NCI-H1694 treated with DMSO at 0.1 percent for 48 hours (cell line): ENCODE measurements at regions not wholly inside any gene's neighbourhood (a gene's known extent, or its start where the extent isn't known, plus 50 kb on each side); places are given as distances from the start of the nearest gene placed in this dataset.

ENCODE experiments used
- DNase-seq: peaks from one replicate; lab custom pipeline; 2025; lab: John Stamatoyannopoulos, UW

DNA sequence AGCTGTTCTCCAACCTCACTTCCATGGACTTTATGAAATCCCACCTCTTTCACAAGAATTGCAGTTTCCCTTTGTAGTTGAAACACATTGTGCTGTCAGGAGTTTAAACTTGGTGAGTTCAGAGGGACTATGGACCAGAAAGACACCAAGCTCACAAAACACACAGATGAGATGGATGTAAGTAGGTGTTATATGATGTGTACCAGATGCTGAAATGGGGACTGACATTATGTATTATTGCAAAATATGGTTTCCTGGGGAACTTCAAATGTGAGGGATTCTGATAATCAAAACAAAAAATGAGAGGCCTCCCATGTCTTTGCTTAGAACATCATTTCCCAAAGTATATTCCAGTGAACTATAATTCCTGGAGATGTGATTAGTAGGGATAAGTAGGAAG lies 401.1 kb upstream of the ARID1B start:
- no peak for DNase-seq

- no peak for DNase-seq
Observed at GRCh38 chr6:156359912-156360311, 417.3 kb upstream of the ARID1B start.

DNA sequence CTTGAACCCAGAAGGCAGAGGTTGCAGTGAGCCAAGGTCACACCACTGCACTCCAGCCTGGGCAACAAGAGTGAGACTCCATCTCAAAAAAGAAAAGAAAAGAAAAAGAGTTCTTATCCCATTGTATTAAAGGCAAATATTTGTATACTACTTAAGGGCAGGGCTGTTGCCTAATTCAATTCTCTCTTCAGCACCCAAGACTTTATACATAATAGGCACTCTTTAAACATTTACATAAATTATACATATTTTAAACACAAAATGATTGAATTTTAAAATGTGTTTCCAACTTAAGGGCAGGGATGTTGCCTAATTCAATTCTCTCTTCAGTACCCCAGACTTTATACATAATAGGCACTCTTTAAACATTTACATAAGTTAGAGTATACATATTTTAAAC lies 424.3 kb upstream of the ARID1B start:
- DNase-seq: no peak

GRCh38 chr6:156351346-156351966 lies 425.7 kb upstream of the ARID1B start:
- DNase-seq: no peak

GRCh38 chr6:156350337-156350736 lies 426.8 kb upstream of the ARID1B start:
- no peak for DNase-seq

GRCh38 chr6:156348849-156349248 lies 428.3 kb upstream of the ARID1B start:
- DNase-seq: no peak

DNA sequence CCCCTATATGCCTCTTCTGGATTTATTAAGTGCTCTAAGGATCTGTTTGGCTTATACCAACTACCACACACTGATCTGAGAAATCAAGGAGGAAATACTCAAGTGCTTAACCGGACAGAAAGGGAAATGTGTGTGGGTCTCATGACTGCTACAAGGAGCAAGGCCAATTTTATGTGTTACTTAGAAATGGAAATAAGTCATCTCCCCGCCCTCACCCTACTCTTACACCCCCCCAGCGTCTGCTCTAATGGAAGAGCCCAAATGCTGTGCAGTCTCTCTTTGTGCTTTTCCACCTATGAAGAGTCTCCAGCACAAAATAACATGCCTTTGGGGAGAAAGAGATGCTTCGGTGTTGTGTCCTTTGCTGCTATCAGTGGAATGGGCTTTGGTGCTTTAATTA lies 428.8 kb upstream of the ARID1B start:
- DNase-seq: no peak

DNA sequence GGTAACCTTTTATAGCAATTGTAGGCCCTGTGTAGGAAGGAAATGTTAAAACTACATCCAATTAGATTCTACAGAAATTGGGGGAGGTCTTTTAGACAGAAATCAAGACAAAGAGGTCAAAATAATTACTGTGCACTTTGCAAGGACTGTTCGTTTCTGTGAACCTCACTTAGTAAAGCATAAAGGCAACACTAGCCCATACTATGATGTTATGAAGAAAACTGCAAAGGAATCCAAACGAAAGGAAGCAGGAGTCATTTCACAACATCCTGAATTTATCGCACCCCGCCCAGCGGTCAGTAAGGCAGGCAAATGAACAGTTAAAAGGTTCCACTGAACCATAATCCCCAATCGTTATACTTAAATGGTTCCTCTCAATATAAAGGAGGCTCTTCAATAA lies 429.5 kb upstream of the ARID1B start:
- no peak for DNase-seq

GRCh38 chr6:156347246-156347645 lies 429.9 kb upstream of the ARID1B start:
- no peak for DNase-seq

DNA sequence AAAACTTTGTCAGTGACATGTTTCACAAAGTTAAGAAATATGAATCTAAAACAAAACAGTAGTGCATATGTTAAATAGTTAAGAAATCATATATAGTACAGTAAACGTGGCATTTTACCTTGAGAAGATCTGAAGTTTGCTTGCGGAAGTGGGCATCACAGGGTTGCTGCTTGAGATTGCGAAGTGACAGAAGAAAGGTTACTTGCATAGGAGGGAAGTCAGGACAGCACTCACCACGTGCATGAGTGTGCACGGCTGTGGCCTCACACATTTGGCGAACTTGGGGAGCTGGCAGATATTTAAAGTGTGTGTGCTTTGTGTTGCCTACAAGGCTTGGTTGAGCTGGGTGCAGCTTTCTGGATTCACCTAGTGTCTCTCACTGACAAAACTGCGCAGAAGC lies 431.5 kb upstream of the ARID1B start:
- no peak for DNase-seq

DNA sequence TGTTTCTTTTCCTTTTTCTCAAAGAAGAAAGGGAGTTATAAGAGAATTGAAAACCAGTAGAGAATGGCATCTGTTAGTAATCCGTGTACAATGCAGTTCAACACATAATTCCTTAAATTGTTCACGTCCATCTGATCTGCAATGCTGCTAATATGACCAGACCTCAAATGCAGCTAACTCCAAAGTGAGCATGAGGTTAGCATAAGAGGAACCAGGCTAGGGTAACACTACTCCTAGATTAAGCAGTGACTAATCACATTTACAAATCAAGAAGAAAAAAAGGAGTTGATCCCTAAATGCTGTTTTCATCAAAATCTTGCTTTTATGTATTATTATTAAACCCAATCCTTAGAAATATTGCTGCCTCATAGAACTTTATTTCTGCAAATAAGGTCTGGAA lies 432.7 kb upstream of the ARID1B start:
- no peak for DNase-seq

DNA sequence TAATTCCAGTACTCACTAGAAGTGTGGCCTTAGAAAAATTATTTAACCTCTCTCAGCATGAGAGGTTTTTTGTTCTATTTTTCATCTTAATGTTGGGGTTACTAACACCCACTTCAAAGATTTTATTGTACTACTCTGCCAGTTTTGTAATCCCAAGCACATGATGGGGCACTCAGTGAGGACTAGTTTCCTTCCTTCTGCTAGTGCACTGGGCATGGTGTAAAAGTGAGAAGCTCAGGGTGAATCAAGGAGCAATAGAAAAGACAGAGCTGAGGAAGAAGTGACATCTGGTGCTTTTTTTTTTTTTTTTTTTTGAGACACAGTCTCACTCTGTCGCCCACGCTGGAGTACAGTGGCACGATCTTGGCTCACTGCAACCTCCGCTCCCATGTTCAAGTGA lies 439.4 kb upstream of the ARID1B start:
- DNase-seq: no peak

GRCh38 chr6:156336733-156337132 lies 440.4 kb upstream of the ARID1B start:
- DNase-seq: no peak

DNA sequence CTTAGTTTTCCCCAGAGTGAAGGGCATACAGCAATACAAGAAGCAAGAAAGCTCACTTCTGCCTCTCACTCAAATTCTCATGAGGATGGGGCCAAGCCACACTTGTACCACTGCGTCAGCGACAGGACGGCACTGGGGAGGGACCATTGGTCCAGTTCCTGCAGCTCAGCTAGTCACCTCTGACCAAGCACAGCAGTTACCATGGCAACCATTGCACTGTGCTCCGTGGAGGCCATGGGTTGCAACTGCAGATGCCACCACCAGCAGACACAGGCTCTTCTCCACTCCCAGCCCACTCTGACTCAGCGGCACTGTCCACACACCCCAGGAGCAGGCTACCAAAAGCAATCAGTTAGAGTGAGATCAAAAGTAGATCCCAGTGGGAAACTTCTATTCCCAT lies 441.1 kb upstream of the ARID1B start:
- DNase-seq: no peak

DNA sequence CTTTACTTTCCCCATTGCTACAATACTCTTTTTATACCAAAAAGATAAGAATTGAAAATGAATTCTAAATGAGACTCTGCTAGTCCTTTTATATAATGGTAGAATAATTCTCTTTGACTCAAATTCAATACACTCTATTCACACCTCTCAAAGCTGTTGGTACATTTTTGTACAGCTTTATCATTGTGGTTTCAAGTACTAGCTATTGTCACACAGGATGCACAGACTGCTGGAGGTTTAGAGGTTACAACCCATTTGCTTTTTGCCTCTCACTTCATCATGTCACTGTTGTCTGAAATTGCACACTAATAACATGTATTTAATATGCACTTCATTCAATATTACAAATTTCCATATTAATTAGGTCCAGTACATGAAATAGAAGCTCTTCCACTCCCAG lies 442.2 kb upstream of the ARID1B start:
- DNase-seq: no peak

- DNase-seq: no peak
Observed at GRCh38 chr6:156319707-156320106, 457.5 kb upstream of the ARID1B start.

DNA sequence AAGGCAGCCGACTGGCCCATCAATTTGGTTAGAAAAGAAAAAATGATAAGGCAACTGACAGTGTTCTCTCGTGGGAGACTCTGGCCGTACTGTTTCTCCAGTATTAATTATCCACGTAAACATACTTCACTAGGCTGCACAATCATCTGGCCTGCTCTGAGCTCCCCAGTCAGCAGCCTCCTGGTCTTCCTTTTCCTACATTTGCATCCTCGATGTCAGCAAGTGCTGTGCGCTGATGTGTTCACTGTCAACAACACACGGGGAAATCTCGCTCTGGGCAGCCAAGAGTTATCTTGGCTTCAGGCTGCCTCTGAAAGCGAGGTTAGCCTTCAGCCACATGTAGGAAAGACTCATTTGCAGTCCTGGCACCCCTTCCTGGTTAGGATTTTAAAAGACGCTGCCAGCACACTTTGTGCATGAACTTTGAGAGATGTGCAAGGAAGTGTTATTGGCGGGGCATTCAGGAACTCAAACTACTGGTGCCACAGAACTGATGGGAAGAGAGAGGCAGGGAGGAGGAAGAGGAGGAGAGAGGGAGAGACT lies 460.5 kb upstream of the ARID1B start:
- DNase-seq: no peak

DNA sequence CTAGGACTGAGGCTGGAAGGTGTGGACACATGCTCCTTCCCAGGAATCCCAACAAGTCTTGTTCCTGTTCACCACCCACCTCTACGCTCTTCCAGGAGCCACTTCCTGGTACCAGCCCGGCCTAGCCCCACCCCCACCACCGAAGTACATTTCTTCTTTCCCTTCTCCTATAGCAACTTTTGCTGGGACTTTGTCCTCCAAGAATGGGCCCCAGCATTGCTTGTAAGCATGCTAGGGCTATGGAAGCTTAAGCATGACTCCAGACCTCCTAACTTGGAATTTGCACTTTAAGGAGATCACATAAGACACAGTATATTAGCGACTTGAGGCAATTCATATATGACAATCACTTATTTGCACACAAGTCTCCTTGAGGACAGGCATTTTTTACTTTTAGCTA lies 462.0 kb upstream of the ARID1B start:
- DNase-seq: no peak

- no peak for DNase-seq
Observed at GRCh38 chr6:156313037-156313436, 464.1 kb upstream of the ARID1B start.

DNA sequence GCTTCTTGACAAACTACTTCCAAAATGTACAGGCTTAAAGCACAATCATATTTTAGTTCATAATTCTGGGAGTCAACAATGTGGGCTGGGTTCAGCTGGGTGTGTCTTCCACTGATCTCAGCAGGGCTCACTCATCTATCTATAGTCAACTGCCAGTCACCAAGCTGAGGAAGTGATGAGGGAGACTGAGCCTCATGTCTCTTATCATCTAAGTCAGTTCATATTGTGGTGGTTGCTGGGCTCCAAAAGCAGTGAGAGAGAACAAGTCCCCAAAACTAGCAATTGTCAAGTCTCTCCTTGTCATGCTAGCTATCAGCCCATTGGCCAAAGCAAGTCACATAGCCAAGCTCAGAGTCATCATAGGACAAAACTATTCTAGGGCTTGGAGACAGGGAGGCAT lies 465.9 kb upstream of the ARID1B start:
- DNase-seq: no peak

DNA sequence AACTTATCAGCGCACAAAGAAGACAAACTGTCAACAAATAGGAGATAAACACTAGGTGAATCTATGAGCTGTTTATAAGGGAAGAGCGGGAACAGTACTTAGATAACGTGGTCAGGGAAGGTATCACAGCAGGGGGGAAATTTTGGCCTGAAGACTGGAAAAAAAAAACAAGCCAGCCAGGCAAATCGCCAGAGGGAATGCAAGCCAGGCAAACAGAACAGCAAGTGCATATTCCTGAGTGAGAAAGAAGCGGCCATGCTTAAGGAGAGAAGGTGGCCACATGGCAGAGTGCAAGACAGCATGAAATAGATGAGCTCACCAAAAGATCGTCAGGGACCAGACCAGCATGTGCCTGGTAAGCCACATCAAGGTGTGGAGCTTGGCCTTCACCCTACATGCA lies 466.5 kb upstream of the ARID1B start:
- no peak for DNase-seq

- DNase-seq: no peak
Observed at GRCh38 chr6:156309017-156309416, 468.2 kb upstream of the ARID1B start.

DNA sequence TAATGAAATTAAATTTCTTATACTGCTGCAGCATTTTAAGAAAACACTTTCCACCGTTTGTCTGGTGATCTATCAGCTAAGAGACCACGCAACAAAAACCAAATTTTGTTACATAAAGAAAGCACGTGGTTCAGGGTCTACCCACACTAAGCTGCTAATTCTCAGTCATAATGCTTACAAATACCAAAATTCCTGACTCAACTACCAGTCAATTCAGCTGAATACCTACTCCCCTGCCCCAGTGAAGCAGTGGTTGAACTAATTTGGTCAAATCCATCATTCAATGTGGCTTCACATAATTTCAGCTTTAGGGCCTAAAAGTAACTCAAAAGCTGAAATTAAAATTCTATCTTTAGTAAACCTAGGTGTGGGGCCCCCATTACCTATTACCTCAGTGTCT lies 468.6 kb upstream of the ARID1B start:
- DNase-seq: no peak

DNA sequence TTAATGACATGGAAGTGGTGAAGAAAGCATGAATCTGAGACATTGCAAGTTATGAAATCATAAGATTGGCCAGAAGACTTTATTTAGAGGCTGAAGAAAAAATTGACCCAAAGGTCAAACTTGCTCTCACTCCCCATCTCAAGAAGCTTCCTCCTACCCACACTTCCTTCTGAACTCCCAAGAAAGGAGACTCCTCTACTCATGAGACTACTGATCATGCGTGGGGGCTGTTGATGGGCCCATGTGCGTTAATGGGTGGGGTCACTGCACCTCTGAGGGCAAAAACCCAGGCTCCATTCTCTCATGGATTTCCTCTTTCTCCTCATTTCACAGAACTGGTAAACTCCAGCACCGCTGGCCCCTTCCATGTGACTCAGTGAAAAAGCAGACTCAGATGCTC lies 470.6 kb upstream of the ARID1B start:
- no peak for DNase-seq

- DNase-seq: no peak
Observed at GRCh38 chr6:156283091-156283490, 494.1 kb upstream of the ARID1B start.
